ENCODE measurements at regions not wholly inside any gene's neighbourhood (a gene's known extent, or its start where the extent isn't known, plus 50 kb on each side); places are given as distances from the start of the nearest gene placed in this dataset.
"Not testable (repeated sequence)": the region's sequence is repeated elsewhere in the genome, so short reads cannot be mapped to it uniquely, and the experiment has no call there.

GRCh38 chr7:106512217-106512616, 148.7 kb downstream of the CCDC71L start:
- no peaks in the 10 kb centered on the region for H3K9me3 Mint-ChIP-seq
- no peaks in the 10 kb centered on the region for H3K4me1 Mint-ChIP-seq
- peaks cover 12% of the 10 kb centered on the region for H3K27me3 Mint-ChIP-seq
- ATAC-seq (ENCODE audit: low read depth) (no peak), DNase-seq (ENCODE audit: low spot score in 2 of 2) (no peak)
- no peak overlapping the region for H3K27ac Mint-ChIP-seq
- no peaks in the 10 kb centered on the region for H3K36me3 Mint-ChIP-seq
- H3K4me3 Mint-ChIP-seq: no peak overlapping the region

GRCh38 chr7:106504645-106505044, 156.3 kb downstream of the CCDC71L start:
- no peak for ATAC-seq (ENCODE audit: low read depth)
- H3K27me3 Mint-ChIP-seq: peaks cover 1% of the 10 kb centered on the region
- no peaks in the 10 kb centered on the region for H3K36me3 Mint-ChIP-seq
- no peak for DNase-seq (ENCODE audit: low spot score in 2 of 2)
- no peaks in the 10 kb centered on the region for H3K9me3 Mint-ChIP-seq
- no peak overlapping the region for H3K4me3 Mint-ChIP-seq
- H3K27ac Mint-ChIP-seq: no peak overlapping the region
- H3K4me1 Mint-ChIP-seq: no peaks in the 10 kb centered on the region

- no peak overlapping the region for H3K4me3 Mint-ChIP-seq
- no peaks in the 10 kb centered on the region for H3K9me3 Mint-ChIP-seq
- ATAC-seq (ENCODE audit: low read depth) (no peak), DNase-seq (ENCODE audit: low spot score in 2 of 2) (no peak)
- no peak overlapping the region for H3K27ac Mint-ChIP-seq
- no peaks in the 10 kb centered on the region for H3K27me3 Mint-ChIP-seq
- H3K36me3 Mint-ChIP-seq: no peaks in the 10 kb centered on the region
- H3K4me1 Mint-ChIP-seq: no peaks in the 10 kb centered on the region
Observed at GRCh38 chr7:106504207-106504606, 156.8 kb downstream of the CCDC71L start.

- Mint-ChIP-seq H3K4me1 (no peaks in the 10 kb centered on the region), H3K36me3 (no peaks in the 10 kb centered on the region), H3K27me3 (no peaks in the 10 kb centered on the region), H3K4me3 (no peak overlapping the region), H3K27ac (no peak overlapping the region), H3K9me3 (no peaks in the 10 kb centered on the region)
- ATAC-seq (ENCODE audit: low read depth) (no peak), DNase-seq (ENCODE audit: low spot score in 2 of 2) (no peak)
Observed at GRCh38 chr7:106503626-106504025, 157.3 kb downstream of the CCDC71L start.

GRCh38 chr7:106501605-106502580, 159.1 kb downstream of the CCDC71L start:
- no peak for DNase-seq (ENCODE audit: low spot score in 2 of 2)
- Mint-ChIP-seq H3K9me3 (peaks cover 2% of the 10 kb centered on the region), H3K27me3 (no peaks in the 10 kb centered on the region), H3K4me1 (no peaks in the 10 kb centered on the region), H3K27ac (no peak overlapping the region), H3K36me3 (no peaks in the 10 kb centered on the region), H3K4me3 (no peak overlapping the region)
- ATAC-seq (ENCODE audit: low read depth): no peak

- Mint-ChIP-seq H3K4me1 (no peaks in the 10 kb centered on the region), H3K4me3 (no peak overlapping the region), H3K27me3 (peaks cover 4% of the 10 kb centered on the region), H3K36me3 (no peaks in the 10 kb centered on the region), H3K27ac (no peak overlapping the region), H3K9me3 (peaks cover 3% of the 10 kb centered on the region)
- DNase-seq (ENCODE audit: low spot score in 2 of 2) (no peak), ATAC-seq (ENCODE audit: low read depth) (no peak)
Observed at GRCh38 chr7:106499897-106500296, 161.1 kb downstream of the CCDC71L start.

GRCh38 chr7:106498005-106498404, 163.0 kb downstream of the CCDC71L start:
- ATAC-seq (ENCODE audit: low read depth); H3K4me1 Mint-ChIP-seq; H3K4me3 Mint-ChIP-seq; H3K9me3 Mint-ChIP-seq; DNase-seq (ENCODE audit: low spot score in 2 of 2); H3K27ac Mint-ChIP-seq; H3K36me3 Mint-ChIP-seq; H3K27me3 Mint-ChIP-seq: not testable (repeated sequence)

DNA sequence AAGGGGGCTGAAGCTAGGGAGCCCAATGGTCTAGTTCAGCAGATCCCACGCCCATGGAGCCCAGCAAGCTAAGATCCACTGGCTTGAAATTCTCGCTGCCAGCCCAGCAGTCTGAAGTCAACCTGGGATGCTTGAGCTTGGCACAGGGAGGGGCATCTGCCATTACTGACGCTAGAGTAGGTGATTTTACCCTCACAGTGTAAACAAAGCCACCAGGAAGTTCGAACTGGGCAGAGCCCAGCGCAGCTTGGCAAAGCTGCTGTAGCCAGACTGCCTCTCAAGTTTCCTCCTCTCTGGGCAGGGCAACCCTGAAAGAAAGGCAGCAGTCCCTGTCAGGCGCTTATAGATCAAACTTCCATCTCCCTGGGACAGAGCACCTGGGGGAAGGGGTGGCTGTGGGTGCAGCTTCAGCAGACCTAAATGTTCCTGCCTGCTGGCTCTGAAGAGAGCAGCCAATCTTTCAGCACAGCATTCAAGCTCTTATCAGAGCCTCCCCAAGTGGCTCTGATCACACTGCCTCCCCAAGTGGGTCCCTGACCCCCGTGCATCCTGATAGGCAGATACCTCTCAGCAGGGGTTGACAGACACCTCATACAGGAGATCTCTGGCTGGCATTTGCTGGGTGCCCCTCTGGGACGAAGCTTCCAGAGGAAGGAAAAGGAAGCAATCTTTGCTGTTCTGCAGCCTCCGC, 167.8 kb downstream of the CCDC71L start:
- Mint-ChIP-seq H3K36me3 (peaks cover 2% of the 10 kb centered on the region), H3K27ac (no peak overlapping the region), H3K9me3 (peaks cover 7% of the 10 kb centered on the region), H3K4me1 (no peaks in the 10 kb centered on the region), H3K4me3 (no peak overlapping the region), H3K27me3 (peaks cover 9% of the 10 kb centered on the region)
- ATAC-seq (ENCODE audit: low read depth): no peak
- DNase-seq (ENCODE audit: low spot score in 2 of 2): no peak

DNA sequence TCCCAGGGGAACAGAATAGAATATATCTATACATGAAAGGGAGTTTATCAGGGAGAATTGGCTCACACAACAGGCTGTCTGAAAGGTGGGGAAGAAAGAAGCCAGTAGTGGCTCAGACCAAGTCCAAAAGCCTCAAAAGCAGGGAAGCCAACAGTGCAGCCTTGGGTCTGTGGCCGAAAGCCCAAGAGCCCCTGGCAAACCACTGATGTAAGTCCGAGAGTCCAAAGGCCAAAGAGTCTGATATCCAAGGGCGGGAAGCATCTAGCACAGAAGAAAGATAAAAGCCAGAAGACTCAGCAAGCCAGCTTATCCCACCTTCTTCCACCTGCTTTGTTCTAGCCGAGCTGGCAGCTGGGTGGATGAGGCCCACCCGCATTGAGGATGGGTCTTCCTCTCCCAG, 172.5 kb downstream of the CCDC71L start:
- Mint-ChIP-seq H3K4me3 (no peak overlapping the region), H3K36me3 (no peaks in the 10 kb centered on the region), H3K9me3 (no peaks in the 10 kb centered on the region), H3K27me3 (peaks cover 5% of the 10 kb centered on the region), H3K4me1 (no peaks in the 10 kb centered on the region), H3K27ac (peak overlapping the region; percentile 28)
- DNase-seq (ENCODE audit: low spot score in 2 of 2) (no peak), ATAC-seq (ENCODE audit: low read depth) (no peak)

GRCh38 chr7:106487892-106488291, 173.1 kb downstream of the CCDC71L start:
- Mint-ChIP-seq H3K4me1 (no peaks in the 10 kb centered on the region), H3K27ac (peak overlapping the region; percentile 28), H3K4me3 (no peak overlapping the region), H3K36me3 (no peaks in the 10 kb centered on the region), H3K27me3 (peaks cover 5% of the 10 kb centered on the region), H3K9me3 (no peaks in the 10 kb centered on the region)
- ATAC-seq (ENCODE audit: low read depth): no peak
- DNase-seq (ENCODE audit: low spot score in 2 of 2): no peak

DNA sequence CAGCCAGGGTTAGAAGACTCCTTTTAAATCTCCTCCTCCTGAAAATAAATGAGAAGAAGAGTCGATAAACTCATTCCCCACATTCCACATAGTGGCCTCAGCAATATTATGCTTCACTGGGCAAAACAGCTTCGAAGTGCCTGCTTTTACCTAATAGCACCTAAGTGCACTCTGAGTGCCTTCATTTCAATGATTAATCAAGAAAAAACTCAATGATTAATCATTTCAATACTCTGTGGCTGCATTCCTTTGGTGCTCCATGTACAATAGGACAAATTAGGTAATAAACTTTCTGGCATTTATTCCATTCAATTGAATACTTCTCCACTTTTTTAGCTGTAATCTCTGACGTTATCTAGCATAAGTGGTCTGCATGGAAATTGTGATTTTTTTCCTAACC, 174.6 kb downstream of the CCDC71L start:
- no peaks in the 10 kb centered on the region for H3K36me3 Mint-ChIP-seq
- H3K9me3 Mint-ChIP-seq: no peaks in the 10 kb centered on the region
- no peak overlapping the region for H3K4me3 Mint-ChIP-seq
- H3K27ac Mint-ChIP-seq: no peak overlapping the region
- H3K4me1 Mint-ChIP-seq: no peaks in the 10 kb centered on the region
- peaks cover 5% of the 10 kb centered on the region for H3K27me3 Mint-ChIP-seq
- ATAC-seq (ENCODE audit: low read depth): no peak
- no peak for DNase-seq (ENCODE audit: low spot score in 2 of 2)

GRCh38 chr7:106485919-106486318, 175.0 kb downstream of the CCDC71L start:
- Mint-ChIP-seq H3K27me3 (peaks cover 4% of the 10 kb centered on the region), H3K9me3 (no peaks in the 10 kb centered on the region), H3K27ac (no peak overlapping the region), H3K4me1 (no peaks in the 10 kb centered on the region), H3K4me3 (no peak overlapping the region), H3K36me3 (no peaks in the 10 kb centered on the region)
- ATAC-seq (ENCODE audit: low read depth) (no peak), DNase-seq (ENCODE audit: low spot score in 2 of 2) (no peak)

- DNase-seq (ENCODE audit: low spot score in 2 of 2): no peak
- no peaks in the 10 kb centered on the region for H3K36me3 Mint-ChIP-seq
- no peak for ATAC-seq (ENCODE audit: low read depth)
- no peak overlapping the region for H3K4me3 Mint-ChIP-seq
- H3K27me3 Mint-ChIP-seq: peaks cover 2% of the 10 kb centered on the region
- no peaks in the 10 kb centered on the region for H3K4me1 Mint-ChIP-seq
- no peaks in the 10 kb centered on the region for H3K9me3 Mint-ChIP-seq
- no peak overlapping the region for H3K27ac Mint-ChIP-seq
Observed at GRCh38 chr7:106485031-106485551, 175.9 kb downstream of the CCDC71L start.

DNA sequence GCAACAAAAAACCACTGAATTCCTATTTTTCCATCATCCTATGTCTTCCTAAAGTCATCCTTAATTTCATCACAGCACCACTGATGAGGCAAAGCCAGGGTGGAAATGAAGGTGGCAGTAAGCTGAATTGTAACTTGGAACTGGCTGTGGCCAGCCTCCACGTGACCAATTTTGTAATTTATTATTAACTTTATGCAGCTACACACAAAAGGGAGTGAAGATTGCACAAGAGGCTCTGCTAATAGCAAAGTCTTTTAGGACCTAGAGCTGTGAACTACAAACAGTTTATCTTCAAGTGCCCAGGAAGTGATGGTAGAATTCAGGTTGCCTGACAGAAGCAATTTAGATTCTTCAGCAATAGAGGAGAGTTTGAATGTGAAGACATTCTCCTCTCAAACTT, 176.4 kb downstream of the CCDC71L start:
- H3K4me1 Mint-ChIP-seq: no peaks in the 10 kb centered on the region
- no peak overlapping the region for H3K27ac Mint-ChIP-seq
- H3K36me3 Mint-ChIP-seq: no peaks in the 10 kb centered on the region
- DNase-seq (ENCODE audit: low spot score in 2 of 2): no peak
- no peak for ATAC-seq (ENCODE audit: low read depth)
- peaks cover 2% of the 10 kb centered on the region for H3K27me3 Mint-ChIP-seq
- H3K4me3 Mint-ChIP-seq: no peak overlapping the region
- H3K9me3 Mint-ChIP-seq: no peaks in the 10 kb centered on the region

Data from memory B cell (primary cell).